Thoracic aorta (tissue), 2 donors: ENCODE measurements at regions not wholly inside any gene's neighbourhood (a gene's known extent, or its start where the extent isn't known, plus 50 kb on each side); places are given as distances from the start of the nearest gene placed in this dataset.

Experiments used
- ATAC-seq: fragments of 150-250 bp; one replicate; pipeline ENCODE4 v1.8.0; 2017; ENCODE audit warnings: low read depth; ENCODE audit not compliant: insufficient number of reproducible peaks, low FRiP score
- DNase-seq: peaks from one replicate; pipeline ENCODE4 v3.0.0-alpha.2; 2020; ENCODE audit warnings: low spot score
- H3K27ac ChIP-seq, 2 donors: fragments of 200-600 bp; sonication (generic); 1 replicate in 1 of 2; 2 replicates in 1 of 2; pipeline ENCODE4 v1.5.1; 2016; ENCODE audit warnings: mild to moderate bottlenecking in 2 of 2, moderate library complexity in 2 of 2
- H3K27me3 ChIP-seq: fragments of 200-600 bp; sonication (generic); replicated peaks from 2 replicates; pipeline ENCODE4 v1.6.0; 2016; ENCODE audit warnings: mild to moderate bottlenecking; ENCODE audit not compliant: insufficient read depth
- H3K36me3 ChIP-seq: fragments of 200-600 bp; sonication (generic); one replicate; pipeline ENCODE4 v1.5.1; 2016
- H3K4me1 ChIP-seq, 2 donors: fragments of 200-600 bp; sonication (generic); 1 replicate in 1 of 2; 2 replicates in 1 of 2; pipeline versions ENCODE4 v1.5.1 to v1.6.0; 2016; ENCODE audit warnings: low read depth in 2 of 2, mild to moderate bottlenecking in 1 of 2; ENCODE audit not compliant: control insufficient read depth in 1 of 2
- H3K4me3 ChIP-seq: fragments of 200-600 bp; sonication (generic); 2 replicates; pipeline ENCODE4 v1.5.1; 2016; ENCODE audit warnings: mild to moderate bottlenecking
- H3K9me3 ChIP-seq: fragments of 200-600 bp; sonication (generic); 2 replicates; pipeline ENCODE4 v1.5.1; 2016
- CTCF ChIP-seq: fragments of 200-600 bp; sonication (generic); IDR thresholded peaks from one replicate; pipeline ENCODE4 v1.5.1; 2019; ENCODE audit warnings: antibody characterized with exemption

DNA sequence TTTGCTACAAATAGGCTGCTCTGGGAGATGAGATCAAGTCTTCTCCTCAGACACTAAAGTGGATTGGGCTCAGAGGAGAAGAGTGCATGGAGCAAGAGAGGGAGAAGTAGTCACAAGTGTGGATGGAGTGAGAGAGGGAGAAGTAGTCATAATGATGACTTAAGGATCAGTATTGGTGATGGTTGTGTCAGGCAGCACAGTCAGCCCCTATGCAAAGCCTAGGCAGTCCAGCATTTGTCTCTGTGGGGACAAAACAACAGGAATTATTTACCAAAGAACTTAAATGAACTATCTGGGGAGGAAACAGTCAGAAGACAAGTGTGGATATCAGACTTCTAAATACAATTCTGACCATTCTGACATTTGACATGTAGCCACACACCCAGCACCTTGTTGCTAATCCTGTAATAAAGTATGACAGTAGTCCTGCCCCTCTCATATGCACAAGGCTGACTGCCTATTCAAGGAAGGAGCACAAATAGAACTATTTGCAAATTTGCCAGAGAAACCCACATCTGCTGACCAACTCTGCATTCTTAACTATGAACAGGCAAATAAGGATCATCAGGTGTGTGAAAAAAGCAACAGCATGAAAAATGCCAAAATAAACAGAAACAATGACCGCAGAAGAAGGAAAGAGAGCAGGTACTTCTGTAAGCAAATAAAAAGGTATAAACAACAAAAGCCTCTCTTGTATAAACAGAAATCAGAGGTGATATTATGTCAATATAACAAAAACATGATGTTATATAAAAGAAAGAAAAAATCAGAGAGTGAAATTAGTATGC, 1597.9 kb upstream of the ACVR2A start:
- no peak overlapping the region for H3K4me3 ChIP-seq
- no peaks in the 10 kb centered on the region for H3K9me3 ChIP-seq
- H3K4me1 ChIP-seq: no peaks in the 10 kb centered on the region
- no peaks in the 10 kb centered on the region for H3K27me3 ChIP-seq
- DNase-seq: no peak
- TF ChIP-seq CTCF: no peak
- no peak overlapping the region for H3K27ac ChIP-seq
- H3K36me3 ChIP-seq: no peaks in the 10 kb centered on the region
- ATAC-seq: no peak

GRCh38 chr2:146246002-146246735, 1598.7 kb upstream of the ACVR2A start:
- H3K27me3 ChIP-seq: no peaks in the 10 kb centered on the region
- no peak for DNase-seq
- no peak for ATAC-seq
- no peaks in the 10 kb centered on the region for H3K9me3 ChIP-seq
- H3K4me3 ChIP-seq: no peak overlapping the region
- H3K36me3 ChIP-seq: no peaks in the 10 kb centered on the region
- H3K4me1 ChIP-seq: no peaks in the 10 kb centered on the region
- no peak for TF ChIP-seq CTCF
- no peak overlapping the region for H3K27ac ChIP-seq

DNA sequence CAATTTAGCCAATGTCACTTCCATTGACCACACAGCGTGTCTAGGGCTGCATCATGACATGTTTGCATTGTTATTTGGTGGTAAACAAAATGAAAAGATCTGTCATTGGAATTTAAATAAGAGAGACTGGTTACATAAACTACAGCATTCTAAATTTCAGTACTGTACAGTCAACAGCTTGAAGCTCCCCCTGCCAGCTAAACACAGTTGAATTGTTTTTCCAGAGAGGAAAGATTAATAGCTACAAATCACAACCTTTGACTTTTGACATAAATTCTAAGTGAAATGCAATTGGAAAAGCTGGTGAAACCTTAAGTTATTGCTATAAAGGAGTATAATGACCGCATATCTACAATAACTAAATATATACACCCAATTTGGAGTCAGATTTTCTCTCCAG, 1600.0 kb upstream of the ACVR2A start:
- H3K27ac ChIP-seq: no peak overlapping the region
- no peaks in the 10 kb centered on the region for H3K9me3 ChIP-seq
- TF ChIP-seq CTCF: no peak

DNA sequence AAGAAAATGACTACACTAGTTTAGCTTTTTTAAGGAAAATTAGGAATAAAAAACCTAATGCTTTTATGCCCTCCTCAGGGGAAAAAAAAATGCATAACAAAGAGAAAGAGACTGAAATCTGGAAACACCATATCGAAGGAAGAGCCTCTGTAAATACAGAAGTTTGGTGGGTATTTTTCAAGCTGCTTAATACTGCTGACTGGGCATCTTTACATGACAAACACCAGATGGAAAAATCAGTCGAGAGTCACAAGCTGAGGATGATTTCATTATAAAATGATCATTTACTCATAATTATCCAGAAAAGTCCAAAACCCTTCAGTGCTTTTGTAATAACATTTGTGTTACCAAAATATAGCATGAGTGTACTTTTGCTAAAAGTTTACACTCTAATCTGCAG, 1600.7 kb upstream of the ACVR2A start:
- Histone ChIP-seq H3K27me3 (no peaks in the 10 kb centered on the region), H3K4me3 (no peak overlapping the region), H3K4me1 (no peaks in the 10 kb centered on the region), H3K27ac (no peak overlapping the region), H3K36me3 (no peaks in the 10 kb centered on the region), H3K9me3 (no peaks in the 10 kb centered on the region)
- DNase-seq: no peak
- no peak for TF ChIP-seq CTCF
- no peak for ATAC-seq

More for the DNA sequence above, 1600.0 kb upstream of the ACVR2A start:
- no peak for DNase-seq
- no peak for ATAC-seq
- no peaks in the 10 kb centered on the region for H3K27me3 ChIP-seq
- H3K4me1 ChIP-seq: no peaks in the 10 kb centered on the region
- H3K36me3 ChIP-seq: no peaks in the 10 kb centered on the region
- H3K4me3 ChIP-seq: no peak overlapping the region

DNA sequence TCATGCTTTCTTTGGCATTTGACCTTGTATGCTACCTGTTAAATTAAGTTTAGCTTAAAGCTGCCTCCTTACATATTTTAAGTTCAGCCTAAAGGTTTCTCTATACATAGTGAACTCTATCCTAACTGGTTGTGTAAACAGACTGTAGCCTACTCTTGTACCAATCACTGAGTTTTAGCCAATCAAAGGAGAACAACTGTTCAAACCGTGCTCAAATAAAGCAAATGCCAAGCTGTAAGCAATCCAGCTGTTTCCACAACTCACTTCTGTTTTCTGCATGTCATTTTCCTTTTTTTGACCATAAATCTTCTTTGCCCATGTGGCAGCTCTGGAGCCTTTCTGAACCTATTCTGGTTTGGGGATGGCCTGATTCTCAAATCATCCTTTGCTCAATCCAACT, 1603.8 kb upstream of the ACVR2A start:
- H3K4me3 ChIP-seq: no peak overlapping the region
- no peak for DNase-seq
- no peaks in the 10 kb centered on the region for H3K27me3 ChIP-seq
- H3K9me3 ChIP-seq: no peaks in the 10 kb centered on the region
- no peak overlapping the region for H3K27ac ChIP-seq
- no peak for TF ChIP-seq CTCF
- ATAC-seq: no peak
- H3K4me1 ChIP-seq: no peaks in the 10 kb centered on the region
- no peaks in the 10 kb centered on the region for H3K36me3 ChIP-seq
